ENCODE measurements at regions not wholly inside any gene's neighbourhood (a gene's known extent, or its start where the extent isn't known, plus 50 kb on each side); places are given as distances from the start of the nearest gene placed in this dataset.

DNA sequence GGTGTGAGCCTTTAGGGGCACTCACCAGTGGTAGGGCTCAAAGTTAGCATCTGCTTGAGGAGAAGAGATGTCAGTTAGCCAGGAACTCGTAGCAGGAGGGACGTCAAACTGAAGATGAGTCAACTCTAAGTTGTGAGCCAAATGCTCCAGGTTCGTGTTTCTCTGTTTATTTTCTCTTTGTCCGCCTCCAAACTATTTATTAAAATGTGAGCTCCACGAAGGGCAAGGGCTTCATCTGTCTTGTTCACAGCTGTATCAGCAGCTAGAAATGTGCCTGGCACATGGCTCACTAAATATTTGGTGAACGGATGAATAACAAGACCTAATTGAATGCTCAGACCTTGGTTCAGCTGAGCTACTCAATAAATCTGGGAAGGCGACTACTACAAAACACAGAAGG lies 248.9 kb downstream of the BCOR start:
- DNase-seq (ENCODE audit: insufficient read length, low spot score) (no peak), FAIRE-seq (no peak)
- no peak for TF ChIP-seq CTCF (IDR thresholded peaks at IDR 0.05; ENCODE audit: insufficient read depth, missing control alignments)

GRCh38 chrX:39850209-39850608 lies 247.5 kb downstream of the BCOR start:
- FAIRE-seq, result no peak

DNA sequence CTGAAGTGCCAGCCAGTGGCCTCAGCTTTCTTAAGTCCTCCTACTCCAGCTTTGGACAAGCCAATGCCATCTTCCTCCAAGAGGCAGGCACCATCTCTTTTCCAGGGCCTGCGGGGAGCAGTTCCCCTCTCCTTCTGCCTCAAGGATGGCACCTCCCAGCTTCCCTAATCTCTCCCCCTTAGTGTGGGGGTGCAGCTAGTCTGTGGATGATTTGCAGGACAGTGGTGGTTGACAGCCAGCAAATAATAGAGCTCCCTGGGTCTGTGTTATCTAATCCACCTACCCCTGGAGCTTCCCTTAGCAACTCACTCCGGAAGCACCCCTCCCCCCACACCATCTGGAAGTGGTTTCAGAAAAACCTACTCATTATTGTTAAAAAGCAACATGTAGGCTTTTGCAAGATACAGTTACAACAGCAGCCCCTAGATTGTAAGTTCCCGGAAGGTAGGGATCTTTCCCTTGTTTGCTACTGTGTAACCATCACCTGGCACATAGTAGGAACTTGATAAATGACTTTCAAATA lies 247.1 kb downstream of the BCOR start:
- FAIRE-seq, result no peak
- no peak for DNase-seq (ENCODE audit: insufficient read length, low spot score)
- TF ChIP-seq CTCF (IDR thresholded peaks at IDR 0.05; ENCODE audit: insufficient read depth, missing control alignments), result no peak

More at GRCh38 chrX:39850209-39850608, 247.5 kb downstream of the BCOR start:
- DNase-seq (ENCODE audit: insufficient read length, low spot score), result no peak
- no peak for TF ChIP-seq CTCF (IDR thresholded peaks at IDR 0.05; ENCODE audit: insufficient read depth, missing control alignments)

DNA sequence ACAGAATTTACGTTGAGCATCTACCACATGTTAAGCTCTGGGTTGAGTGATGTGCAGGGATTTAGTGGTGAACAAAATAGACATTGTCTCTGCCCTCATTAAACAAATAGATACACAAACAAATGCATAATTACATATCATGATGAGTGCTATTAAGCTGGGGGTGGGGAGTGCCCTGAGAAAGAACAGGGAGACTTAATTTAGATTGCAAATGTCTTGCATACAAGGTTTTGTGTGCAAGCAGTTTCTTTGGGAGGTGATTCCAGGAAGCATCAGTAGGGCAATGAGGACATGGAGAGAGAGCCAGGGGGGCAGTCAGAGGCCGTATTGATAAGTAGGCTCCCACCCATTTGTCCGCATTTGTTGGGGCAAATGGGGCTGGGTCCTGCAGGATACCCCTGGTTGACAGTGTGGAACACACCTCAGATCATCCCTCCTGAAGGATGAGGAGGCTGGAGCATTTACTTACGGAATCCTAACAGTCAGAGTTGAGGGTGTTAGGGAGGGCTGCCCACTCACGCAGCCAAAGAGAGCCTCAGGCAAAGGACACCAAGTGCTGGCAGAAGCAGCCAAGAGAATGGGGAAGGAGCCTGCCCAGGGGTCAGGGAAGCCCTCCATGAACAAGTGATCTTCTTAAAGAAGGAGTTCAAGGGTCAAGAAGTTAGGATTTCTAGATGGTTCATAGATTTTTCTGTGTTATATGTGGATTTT lies 245.9 kb downstream of the BCOR start:
- DNase-seq (ENCODE audit: insufficient read length, low spot score), result no peak
- no peak for FAIRE-seq
- TF ChIP-seq CTCF (IDR thresholded peaks at IDR 0.05; ENCODE audit: insufficient read depth, missing control alignments), result no peak

GRCh38 chrX:39852491-39852890 lies 245.3 kb downstream of the BCOR start:
- no peak for FAIRE-seq
- TF ChIP-seq CTCF (IDR thresholded peaks at IDR 0.05; ENCODE audit: insufficient read depth, missing control alignments), result no peak
- no peak for DNase-seq (ENCODE audit: insufficient read length, low spot score)

GRCh38 chrX:39853417-39854030 lies 244.2 kb downstream of the BCOR start:
- DNase-seq (ENCODE audit: insufficient read length, low spot score) (no peak), FAIRE-seq (no peak)
- TF ChIP-seq CTCF (IDR thresholded peaks at IDR 0.05; ENCODE audit: insufficient read depth, missing control alignments), result no peak
